ENCODE measurements at regions not wholly inside any gene's neighbourhood (a gene's known extent, or its start where the extent isn't known, plus 50 kb on each side); places are given as distances from the start of the nearest gene placed in this dataset.

DNA sequence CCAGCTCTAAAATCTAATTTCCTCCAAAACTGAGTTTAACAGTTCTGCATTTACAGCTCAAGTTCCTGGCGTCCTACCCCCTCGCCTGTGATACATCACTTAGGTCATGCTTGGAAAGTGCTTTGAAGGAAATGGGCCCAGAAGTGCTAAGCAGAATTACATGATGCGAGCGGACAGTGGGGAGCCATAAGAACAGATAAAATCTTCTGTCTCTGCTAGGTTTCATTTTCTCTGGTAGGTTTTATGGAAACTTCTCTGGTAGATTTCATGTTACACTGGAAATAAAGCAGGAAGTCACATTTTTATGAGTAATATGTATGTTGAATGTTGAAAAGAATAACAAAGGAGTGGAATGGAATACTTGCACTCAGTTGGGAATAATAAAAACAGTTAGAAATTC is 138.3 kb downstream of the ZDHHC21 start:
- TF ChIP-seq, protein P1, sequence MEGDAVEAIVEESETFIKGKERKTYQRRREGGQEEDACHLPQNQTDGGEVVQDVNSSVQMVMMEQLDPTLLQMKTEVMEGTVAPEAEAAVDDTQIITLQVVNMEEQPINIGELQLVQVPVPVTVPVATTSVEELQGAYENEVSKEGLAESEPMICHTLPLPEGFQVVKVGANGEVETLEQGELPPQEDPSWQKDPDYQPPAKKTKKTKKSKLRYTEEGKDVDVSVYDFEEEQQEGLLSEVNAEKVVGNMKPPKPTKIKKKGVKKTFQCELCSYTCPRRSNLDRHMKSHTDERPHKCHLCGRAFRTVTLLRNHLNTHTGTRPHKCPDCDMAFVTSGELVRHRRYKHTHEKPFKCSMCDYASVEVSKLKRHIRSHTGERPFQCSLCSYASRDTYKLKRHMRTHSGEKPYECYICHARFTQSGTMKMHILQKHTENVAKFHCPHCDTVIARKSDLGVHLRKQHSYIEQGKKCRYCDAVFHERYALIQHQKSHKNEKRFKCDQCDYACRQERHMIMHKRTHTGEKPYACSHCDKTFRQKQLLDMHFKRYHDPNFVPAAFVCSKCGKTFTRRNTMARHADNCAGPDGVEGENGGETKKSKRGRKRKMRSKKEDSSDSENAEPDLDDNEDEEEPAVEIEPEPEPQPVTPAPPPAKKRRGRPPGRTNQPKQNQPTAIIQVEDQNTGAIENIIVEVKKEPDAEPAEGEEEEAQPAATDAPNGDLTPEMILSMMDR (conservative IDR thresholded peaks at IDR 0.05; ENCODE audit: low read depth, low read length): no peak
- TF ChIP-seq EZH2 (IDR thresholded peaks at IDR 0.05; ENCODE audit: borderline replicate concordance, low read depth, low read length, poor library complexity, severe bottlenecking): no peak
